Nephron (organoid): ENCODE measurements at regions not wholly inside any gene's neighbourhood (a gene's known extent, or its start where the extent isn't known, plus 50 kb on each side); places are given as distances from the start of the nearest gene placed in this dataset.

Experiments used
- H3K27ac Mint-ChIP-seq, 3 experiments: 2 replicates each; pipeline ENCODE4 v1.8.0; 2020; ENCODE audit warnings: mixed read lengths in 3 of 3, mild to moderate bottlenecking in 2 of 3, moderate library complexity in 1 of 3
- H3K27me3 Mint-ChIP-seq: 2 replicates; pipeline ENCODE4 v1.8.0; 2021; ENCODE audit warnings: low read depth, mild to moderate bottlenecking, moderate library complexity, mixed read lengths
- H3K36me3 Mint-ChIP-seq: 2 replicates; pipeline ENCODE4 v1.8.0; 2020; ENCODE audit warnings: low read depth, mixed read lengths
- H3K4me1 Mint-ChIP-seq: 2 replicates; pipeline ENCODE4 v1.8.0; 2020; ENCODE audit warnings: mixed read lengths
- H3K4me3 Mint-ChIP-seq, 3 experiments: 2 replicates each; pipeline ENCODE4 v1.8.0; 2020; ENCODE audit warnings: mild to moderate bottlenecking in 3 of 3, mixed read lengths in 3 of 3, moderate library complexity in 2 of 3
- H3K9me3 Mint-ChIP-seq: 2 replicates; pipeline ENCODE4 v1.8.0; 2020; ENCODE audit warnings: mixed read lengths
- CTCF ChIP-seq, 3 experiments: fragments of 200-600 bp; sonication (generic); IDR thresholded peaks; one replicate each; pipeline ENCODE4 v1.5.0; 2021; ENCODE audit warnings: antibody characterized with exemption in 3 of 3; ENCODE audit not compliant: unreplicated experiment in 3 of 3

GRCh38 chr9:91474656-91475055 lies 51.0 kb upstream of the NFIL3 start:
- H3K4me3 Mint-ChIP-seq: no peak overlapping the region
- no peaks in the 10 kb centered on the region for H3K36me3 Mint-ChIP-seq
- no peak for TF ChIP-seq CTCF (IDR thresholded peaks at IDR 0.05; ENCODE audit: unreplicated experiment in 3 of 3)
- H3K27me3 Mint-ChIP-seq: peaks cover 5% of the 10 kb centered on the region
- H3K9me3 Mint-ChIP-seq: peaks cover 28% of the 10 kb centered on the region
- H3K4me1 Mint-ChIP-seq: no peaks in the 10 kb centered on the region
- no peak overlapping the region for H3K27ac Mint-ChIP-seq
